Activated naive CD4-positive, alpha-beta T cell treated with anti-CD3 and anti-CD28 coated beads, Interleukin-2, amount 50 U/mL, for 24 hours (primary cell): ENCODE measurements at regions not wholly inside any gene's neighbourhood (a gene's known extent, or its start where the extent isn't known, plus 50 kb on each side); places are given as distances from the start of the nearest gene placed in this dataset.

Experiments used
- H3K27ac Mint-ChIP-seq: one replicate; pipeline ENCODE4 v1.8.0; 2021; ENCODE audit warnings: mild to moderate bottlenecking, mixed read lengths
- H3K27me3 Mint-ChIP-seq: one replicate; pipeline ENCODE4 v1.8.0; 2021; ENCODE audit warnings: mixed read lengths
- H3K36me3 Mint-ChIP-seq: one replicate; pipeline ENCODE4 v1.8.0; 2021; ENCODE audit warnings: mixed read lengths
- H3K4me1 Mint-ChIP-seq: one replicate; pipeline ENCODE4 v1.8.0; 2021; ENCODE audit warnings: mixed read lengths
- H3K4me3 Mint-ChIP-seq: one replicate; pipeline ENCODE4 v1.8.0; 2021; ENCODE audit warnings: mild to moderate bottlenecking, mixed read lengths
- H3K9me3 Mint-ChIP-seq: one replicate; pipeline ENCODE4 v1.8.0; 2021; ENCODE audit warnings: mixed read lengths

DNA sequence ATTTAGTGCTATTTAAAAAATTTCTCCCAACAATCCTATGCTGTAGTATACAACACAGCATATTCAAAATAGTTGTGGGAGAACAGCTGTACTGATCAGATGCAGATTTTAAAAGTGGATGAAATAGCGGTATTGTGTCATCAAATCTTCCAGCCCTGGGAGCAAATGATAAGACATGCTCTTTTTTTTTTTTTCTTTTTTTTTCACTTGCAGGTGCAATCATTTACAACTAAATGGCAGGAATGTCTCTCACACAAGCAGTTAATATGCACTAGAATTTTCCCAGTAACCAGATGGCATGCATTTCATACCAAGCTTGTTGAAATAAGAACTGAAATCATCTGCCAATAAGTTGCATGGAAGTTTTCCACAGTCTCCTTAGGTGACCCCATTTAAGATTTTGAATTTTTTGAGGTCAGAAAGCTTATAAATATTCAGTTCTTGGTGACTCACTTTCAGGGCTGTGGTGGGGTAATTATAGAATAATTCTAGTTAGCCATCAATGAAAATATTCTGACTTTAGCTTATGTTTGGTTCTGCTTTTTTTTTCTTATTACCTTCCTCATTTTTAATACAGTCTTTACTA, 623.9 kb upstream of the NR5A2 start:
- Mint-ChIP-seq H3K4me1 (peaks cover 3% of the 10 kb centered on the region), H3K27me3 (peaks cover 19% of the 10 kb centered on the region), H3K4me3 (no peak overlapping the region), H3K36me3 (no peaks in the 10 kb centered on the region), H3K9me3 (peaks cover 5% of the 10 kb centered on the region), H3K27ac (no peak overlapping the region)

DNA sequence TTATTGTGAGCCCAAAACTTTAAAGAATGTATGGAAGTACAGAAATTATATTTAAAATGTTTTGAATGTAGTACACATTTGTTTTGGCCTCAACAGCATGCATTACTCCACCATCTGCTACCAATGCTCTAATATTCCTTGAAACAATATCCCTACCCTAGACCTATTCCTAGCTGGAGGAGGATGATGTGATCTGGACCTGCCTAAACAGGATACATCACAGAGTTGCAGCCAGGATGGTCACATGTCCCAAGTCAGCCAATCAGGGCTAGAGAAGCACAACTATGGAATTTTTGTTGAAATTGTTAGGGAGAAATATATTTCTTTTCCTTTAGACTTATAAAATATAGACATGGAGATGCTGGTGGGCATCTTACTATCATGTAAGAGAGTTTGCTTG, 623.3 kb upstream of the NR5A2 start:
- Mint-ChIP-seq H3K4me1 (peaks cover 3% of the 10 kb centered on the region), H3K4me3 (no peak overlapping the region), H3K9me3 (peaks cover 5% of the 10 kb centered on the region), H3K36me3 (no peaks in the 10 kb centered on the region), H3K27me3 (peaks cover 19% of the 10 kb centered on the region), H3K27ac (no peak overlapping the region)

DNA sequence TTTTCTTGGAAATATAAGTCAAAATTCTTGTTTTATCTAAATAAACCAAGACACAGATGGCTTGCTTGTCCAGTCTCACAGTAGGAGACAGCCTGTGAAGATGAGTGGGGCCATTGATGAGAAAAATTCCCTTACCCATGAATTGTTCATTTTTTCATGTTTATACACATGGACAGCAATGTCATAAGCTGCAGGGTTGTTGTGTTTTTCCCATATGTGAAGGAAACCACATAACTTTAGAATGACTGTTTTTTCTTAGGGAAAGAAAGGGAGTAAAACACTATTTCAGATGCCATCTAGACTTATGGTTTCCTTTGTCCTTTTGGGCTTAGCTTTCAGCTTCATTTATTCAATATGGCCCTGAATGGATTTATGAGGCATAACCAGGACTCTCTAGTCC, 622.5 kb upstream of the NR5A2 start:
- Mint-ChIP-seq H3K27ac (no peak overlapping the region), H3K27me3 (peaks cover 20% of the 10 kb centered on the region), H3K4me3 (no peak overlapping the region), H3K36me3 (no peaks in the 10 kb centered on the region), H3K4me1 (peaks cover 3% of the 10 kb centered on the region), H3K9me3 (peaks cover 6% of the 10 kb centered on the region)

DNA sequence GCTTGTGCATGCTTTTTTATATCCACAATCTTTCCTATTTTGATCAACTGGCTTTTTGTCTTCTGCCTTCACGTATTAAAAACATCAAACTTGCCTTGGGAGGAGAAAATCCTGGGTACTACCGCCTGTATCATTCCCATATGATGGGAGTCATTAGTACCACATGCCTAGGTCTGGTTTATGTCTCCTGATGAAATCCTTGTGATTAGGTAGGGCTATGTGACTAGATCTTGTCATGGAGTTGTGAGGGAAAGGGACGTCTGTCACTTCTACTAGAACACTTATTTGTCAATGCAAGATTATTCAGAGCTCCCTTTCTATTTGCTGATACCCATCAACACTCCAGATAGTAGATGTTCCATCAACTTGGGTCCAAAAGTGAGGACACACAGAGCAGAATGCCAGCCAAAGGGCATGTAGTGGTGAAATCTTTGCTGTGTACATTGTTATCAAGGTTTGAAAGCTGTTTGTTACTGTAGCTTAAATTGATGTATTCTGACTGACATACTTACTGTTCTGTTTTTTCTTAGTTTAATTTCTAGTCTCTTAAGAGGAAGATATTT, 621.8 kb upstream of the NR5A2 start:
- peaks cover 23% of the 10 kb centered on the region for H3K27me3 Mint-ChIP-seq
- no peaks in the 10 kb centered on the region for H3K4me1 Mint-ChIP-seq
- peaks cover 1% of the 10 kb centered on the region for H3K36me3 Mint-ChIP-seq
- H3K4me3 Mint-ChIP-seq, result no peak overlapping the region
- no peak overlapping the region for H3K27ac Mint-ChIP-seq
- H3K9me3 Mint-ChIP-seq, result peaks cover 10% of the 10 kb centered on the region

DNA sequence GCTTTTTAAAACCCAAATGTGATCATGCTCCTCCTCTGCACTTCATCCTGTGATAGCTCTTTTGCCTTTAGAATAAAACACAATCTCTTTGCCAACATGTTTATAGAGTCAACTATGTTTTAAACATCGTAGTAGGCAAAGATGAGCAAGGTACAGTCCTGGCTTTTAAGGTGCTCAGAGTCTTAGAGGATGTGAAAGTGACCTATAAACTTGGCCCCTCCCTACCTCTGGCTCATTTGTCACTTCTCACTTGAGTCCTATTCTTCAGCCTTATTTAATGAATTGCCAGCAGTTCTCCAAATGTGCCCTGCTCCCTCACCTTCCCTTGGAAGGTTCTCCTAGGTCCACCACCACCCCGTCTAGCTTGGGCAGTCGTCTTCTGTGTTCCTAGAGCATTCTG, 617.0 kb upstream of the NR5A2 start:
- peaks cover 10% of the 10 kb centered on the region for H3K9me3 Mint-ChIP-seq
- no peak overlapping the region for H3K4me3 Mint-ChIP-seq
- peaks cover 1% of the 10 kb centered on the region for H3K36me3 Mint-ChIP-seq
- no peaks in the 10 kb centered on the region for H3K4me1 Mint-ChIP-seq
- H3K27me3 Mint-ChIP-seq, result peaks cover 19% of the 10 kb centered on the region
- H3K27ac Mint-ChIP-seq, result no peak overlapping the region

DNA sequence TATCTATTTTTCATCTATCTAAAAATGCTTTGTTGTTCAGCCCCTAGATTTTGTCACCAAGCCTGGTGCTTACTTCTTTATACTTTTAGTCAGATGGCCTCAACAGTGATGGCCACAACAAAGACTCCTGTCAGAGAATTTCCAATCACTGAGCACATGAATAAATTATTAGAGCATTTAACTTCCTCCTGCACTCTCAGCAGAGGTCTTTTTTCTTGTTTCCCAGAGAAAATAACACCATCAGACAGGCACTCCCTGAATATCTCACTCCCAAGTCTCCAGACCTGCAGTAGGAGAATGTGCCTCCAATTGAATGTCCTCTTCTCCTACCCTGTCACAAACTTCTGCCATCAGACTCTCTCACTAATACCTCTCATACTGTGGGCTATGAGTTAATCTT, 616.0 kb upstream of the NR5A2 start:
- Mint-ChIP-seq H3K27me3 (peaks cover 17% of the 10 kb centered on the region), H3K27ac (no peak overlapping the region), H3K4me3 (no peak overlapping the region), H3K4me1 (no peaks in the 10 kb centered on the region), H3K9me3 (peaks cover 10% of the 10 kb centered on the region), H3K36me3 (peaks cover 1% of the 10 kb centered on the region)

DNA sequence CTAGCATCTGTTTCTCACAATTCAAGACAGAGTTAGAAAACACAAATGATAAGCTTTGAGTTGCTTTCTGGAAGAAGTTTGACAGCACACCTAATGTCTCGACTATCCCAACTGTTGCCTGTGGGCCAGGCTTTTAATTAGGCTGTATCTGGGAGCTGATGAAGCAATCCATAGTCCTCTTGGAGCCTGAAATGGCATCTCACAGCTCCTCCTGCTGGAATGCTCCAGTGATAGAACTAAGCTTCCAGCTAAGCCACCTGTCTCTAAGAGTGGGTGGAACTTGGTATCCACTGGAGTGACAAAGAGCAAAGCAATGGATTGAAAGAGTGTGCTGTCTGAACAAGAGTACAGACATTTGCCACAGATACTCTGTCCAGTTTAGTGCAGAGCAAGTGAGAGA, 605.3 kb upstream of the NR5A2 start:
- no peak overlapping the region for H3K27ac Mint-ChIP-seq
- peaks cover 8% of the 10 kb centered on the region for H3K27me3 Mint-ChIP-seq
- peaks cover under 1% of the 10 kb centered on the region for H3K36me3 Mint-ChIP-seq
- no peak overlapping the region for H3K4me3 Mint-ChIP-seq
- peaks cover 14% of the 10 kb centered on the region for H3K9me3 Mint-ChIP-seq
- no peaks in the 10 kb centered on the region for H3K4me1 Mint-ChIP-seq

DNA sequence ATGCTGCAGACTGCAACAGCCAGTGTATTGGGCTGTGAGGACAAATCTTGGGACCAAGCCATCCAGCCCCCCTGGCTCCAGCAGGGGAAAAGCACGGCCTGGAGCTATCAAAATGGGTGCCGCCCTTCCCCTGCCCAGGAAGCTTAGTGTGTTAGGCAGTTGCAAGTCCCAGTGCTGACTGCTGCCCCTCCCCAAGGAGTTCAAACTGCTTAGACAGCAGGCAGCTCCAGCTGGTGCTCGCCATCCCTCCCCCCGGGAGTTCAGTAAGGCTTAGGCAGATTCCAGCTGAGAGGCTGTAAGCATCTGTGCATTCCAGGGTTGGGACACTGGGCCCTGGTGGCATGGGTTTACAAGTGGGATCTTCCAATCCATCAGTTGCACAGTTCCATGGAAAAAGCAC, 579.6 kb upstream of the NR5A2 start:
- Mint-ChIP-seq H3K9me3 (no peaks in the 10 kb centered on the region), H3K4me3 (no peak overlapping the region), H3K4me1 (no peaks in the 10 kb centered on the region), H3K27ac (no peak overlapping the region), H3K27me3 (peaks cover 10% of the 10 kb centered on the region), H3K36me3 (no peaks in the 10 kb centered on the region)

DNA sequence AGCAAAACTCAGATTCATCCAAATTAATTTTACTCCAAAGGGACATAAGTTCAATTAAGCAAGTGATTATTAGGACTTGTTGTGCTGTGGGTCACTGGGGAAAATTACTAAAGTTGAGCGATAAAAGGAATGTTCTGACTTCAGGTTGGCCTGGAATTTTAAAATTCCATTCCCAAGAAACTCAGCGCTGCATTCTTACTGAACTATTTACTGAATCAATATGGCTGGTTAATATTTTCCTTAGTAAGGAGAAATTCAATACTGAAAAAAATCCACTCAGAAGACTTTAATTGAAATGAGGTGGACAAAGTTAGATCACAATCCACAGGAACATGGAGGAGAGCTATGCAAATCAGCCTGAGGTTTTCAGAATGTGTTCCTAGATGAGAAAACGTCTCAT, 578.9 kb upstream of the NR5A2 start:
- H3K27ac Mint-ChIP-seq, result no peak overlapping the region
- H3K9me3 Mint-ChIP-seq, result no peaks in the 10 kb centered on the region
- no peaks in the 10 kb centered on the region for H3K36me3 Mint-ChIP-seq
- H3K27me3 Mint-ChIP-seq, result peaks cover 12% of the 10 kb centered on the region
- no peak overlapping the region for H3K4me3 Mint-ChIP-seq
- no peaks in the 10 kb centered on the region for H3K4me1 Mint-ChIP-seq

DNA sequence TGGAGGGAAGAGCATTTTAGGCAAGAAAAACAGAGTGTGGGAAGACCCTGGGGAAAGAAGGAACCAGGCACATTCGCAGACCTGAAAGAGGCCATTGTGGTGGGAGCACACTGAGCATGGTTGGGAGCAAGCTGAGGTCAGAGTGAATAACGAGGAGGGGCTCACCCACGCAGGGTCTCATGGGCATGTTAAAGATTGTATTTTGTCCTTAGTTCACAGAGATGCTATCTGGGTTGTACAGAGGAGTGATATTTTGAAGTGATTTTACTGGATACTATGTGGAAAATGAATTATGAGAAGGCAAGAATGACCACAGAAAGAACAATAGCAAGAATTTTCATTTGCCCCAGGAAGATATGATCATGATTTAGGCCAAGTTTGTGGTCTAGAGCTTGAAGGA, 578.3 kb upstream of the NR5A2 start:
- no peaks in the 10 kb centered on the region for H3K9me3 Mint-ChIP-seq
- no peak overlapping the region for H3K4me3 Mint-ChIP-seq
- H3K4me1 Mint-ChIP-seq, result no peaks in the 10 kb centered on the region
- H3K27me3 Mint-ChIP-seq, result peaks cover 12% of the 10 kb centered on the region
- H3K36me3 Mint-ChIP-seq, result no peaks in the 10 kb centered on the region
- H3K27ac Mint-ChIP-seq, result no peak overlapping the region

DNA sequence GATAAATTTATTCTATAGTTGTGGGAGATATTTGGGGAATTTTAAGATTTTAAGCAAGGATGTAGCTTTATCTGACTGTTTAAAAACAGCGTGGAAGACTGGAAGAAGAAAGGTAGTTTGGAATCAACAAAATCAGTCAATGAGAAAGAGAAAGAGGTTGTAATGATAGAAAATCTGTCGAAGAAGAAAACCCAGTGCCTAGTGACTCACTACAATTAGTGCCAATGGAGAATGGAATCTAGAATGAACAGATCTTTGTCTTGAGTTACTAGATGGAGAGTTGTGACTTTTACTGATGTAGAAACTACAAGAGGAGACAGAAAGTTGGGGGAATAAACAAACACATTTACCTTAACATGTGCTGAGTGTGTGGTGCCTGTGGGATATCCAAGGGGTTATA, 577.8 kb upstream of the NR5A2 start:
- Mint-ChIP-seq H3K9me3 (no peaks in the 10 kb centered on the region), H3K36me3 (no peaks in the 10 kb centered on the region), H3K4me3 (no peak overlapping the region), H3K4me1 (no peaks in the 10 kb centered on the region), H3K27ac (no peak overlapping the region), H3K27me3 (peaks cover 12% of the 10 kb centered on the region)

DNA sequence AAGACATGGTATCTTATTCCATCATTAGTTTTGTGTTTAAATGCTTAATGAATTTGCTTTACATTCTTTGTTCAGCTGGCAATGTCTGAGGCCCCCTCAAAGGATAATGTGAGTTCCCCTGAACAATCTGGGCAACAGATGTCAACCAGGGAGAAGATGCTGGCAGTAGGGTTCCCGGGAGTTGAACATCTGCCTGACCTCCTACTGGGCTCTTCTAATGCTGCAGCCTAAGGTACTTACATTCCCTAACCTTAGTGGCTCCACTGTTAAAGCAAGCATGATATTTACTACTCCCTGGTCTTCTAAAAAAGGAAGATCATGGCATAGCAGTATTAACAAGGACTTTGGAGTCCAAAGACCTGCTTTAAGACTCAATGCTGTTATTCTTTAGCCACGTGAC, 574.9 kb upstream of the NR5A2 start:
- no peak overlapping the region for H3K27ac Mint-ChIP-seq
- no peaks in the 10 kb centered on the region for H3K36me3 Mint-ChIP-seq
- H3K4me1 Mint-ChIP-seq, result no peaks in the 10 kb centered on the region
- no peaks in the 10 kb centered on the region for H3K9me3 Mint-ChIP-seq
- H3K4me3 Mint-ChIP-seq, result no peak overlapping the region
- peaks cover 5% of the 10 kb centered on the region for H3K27me3 Mint-ChIP-seq

DNA sequence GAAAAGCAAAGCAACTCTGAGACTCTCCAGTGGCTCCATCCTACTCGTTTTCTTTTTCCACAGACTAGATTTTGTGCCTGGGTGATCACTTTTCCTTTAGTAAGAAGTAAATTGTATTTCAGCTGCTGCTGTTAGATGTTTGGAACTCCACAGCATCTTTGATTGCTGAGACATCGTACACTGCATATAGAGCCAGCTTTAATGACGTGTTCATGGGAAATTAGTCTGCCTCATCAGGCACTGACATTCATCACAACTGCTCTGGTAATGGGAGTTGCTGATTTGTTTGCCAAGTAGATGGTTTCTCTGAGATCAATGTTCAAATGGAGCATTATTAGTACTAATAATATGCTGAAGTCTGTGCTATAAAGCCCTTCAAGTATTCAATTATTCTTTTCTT, 573.8 kb upstream of the NR5A2 start:
- H3K9me3 Mint-ChIP-seq, result no peaks in the 10 kb centered on the region
- no peak overlapping the region for H3K27ac Mint-ChIP-seq
- H3K36me3 Mint-ChIP-seq, result no peaks in the 10 kb centered on the region
- peaks cover 5% of the 10 kb centered on the region for H3K27me3 Mint-ChIP-seq
- H3K4me3 Mint-ChIP-seq, result no peak overlapping the region
- H3K4me1 Mint-ChIP-seq, result no peaks in the 10 kb centered on the region

DNA sequence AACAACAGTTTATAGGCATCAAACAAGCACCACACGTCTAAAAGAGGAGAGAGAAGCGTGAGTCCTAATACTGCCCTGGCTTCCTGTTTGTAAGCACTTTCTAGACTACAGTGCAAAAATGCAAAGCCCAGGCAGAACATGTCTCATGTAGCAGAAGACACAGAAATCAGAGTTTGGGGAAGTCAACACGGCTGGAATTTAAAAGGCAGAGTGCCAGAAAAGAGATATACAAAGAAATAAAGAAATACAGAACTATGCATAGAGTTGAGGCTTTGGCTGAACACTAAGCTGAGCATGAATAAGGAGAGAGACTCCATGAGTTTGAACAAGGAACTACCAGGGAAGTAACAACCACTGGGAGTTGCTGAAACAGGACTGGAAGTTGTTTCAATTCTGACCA, 566.6 kb upstream of the NR5A2 start:
- H3K9me3 Mint-ChIP-seq, result peaks cover 7% of the 10 kb centered on the region
- H3K27me3 Mint-ChIP-seq, result peaks cover 6% of the 10 kb centered on the region
- no peak overlapping the region for H3K4me3 Mint-ChIP-seq
- no peak overlapping the region for H3K27ac Mint-ChIP-seq
- H3K36me3 Mint-ChIP-seq, result no peaks in the 10 kb centered on the region
- no peaks in the 10 kb centered on the region for H3K4me1 Mint-ChIP-seq

DNA sequence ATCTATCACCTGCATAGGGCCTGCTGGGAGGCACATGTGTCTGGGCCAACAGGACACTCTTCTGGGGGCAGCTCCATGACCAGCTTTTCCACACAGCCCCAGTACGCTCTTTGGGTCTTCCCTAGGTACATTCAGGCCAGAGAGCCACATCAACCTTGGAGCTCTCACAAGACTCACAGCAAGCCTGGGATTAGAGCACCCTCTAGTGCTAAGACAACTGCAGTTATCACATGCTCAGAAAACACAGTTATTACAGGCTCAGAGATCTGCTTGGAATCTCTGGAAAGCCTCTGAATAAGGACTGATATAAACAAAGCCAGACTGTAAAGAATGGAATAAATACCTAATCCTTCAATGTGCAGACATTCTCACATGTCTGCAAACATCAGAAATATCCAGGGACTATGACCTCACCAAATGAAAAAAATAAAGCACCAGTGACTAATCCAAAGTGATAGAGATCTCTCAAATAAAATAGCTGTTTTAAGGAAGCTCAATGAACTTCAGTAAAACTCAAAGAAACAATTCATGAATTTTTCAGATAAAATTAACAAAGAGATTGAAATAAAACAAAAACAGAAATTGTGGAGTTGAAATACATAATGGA, 563.9 kb upstream of the NR5A2 start:
- Mint-ChIP-seq H3K4me1 (no peaks in the 10 kb centered on the region), H3K27me3 (peaks cover 6% of the 10 kb centered on the region), H3K9me3 (peaks cover 7% of the 10 kb centered on the region), H3K36me3 (no peaks in the 10 kb centered on the region), H3K4me3 (no peak overlapping the region), H3K27ac (no peak overlapping the region)

DNA sequence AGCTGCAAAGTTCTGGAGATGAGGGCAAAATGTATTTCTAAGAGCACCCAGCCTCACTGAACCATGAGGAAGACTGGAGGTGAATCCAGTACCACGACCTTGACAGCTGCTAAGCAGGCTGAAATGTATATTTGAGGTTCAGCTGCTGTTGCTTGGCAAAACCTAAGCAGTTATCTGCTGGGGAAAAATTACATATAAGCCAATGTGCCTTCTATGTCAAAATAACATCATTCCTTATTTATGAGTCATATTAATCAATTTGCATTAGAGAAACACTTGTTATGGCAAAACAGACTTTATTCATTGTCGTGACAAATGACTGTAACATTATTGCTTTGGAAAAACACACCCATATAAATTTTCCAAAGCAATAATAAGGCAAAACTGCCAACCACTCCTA, 560.5 kb upstream of the NR5A2 start:
- no peaks in the 10 kb centered on the region for H3K4me1 Mint-ChIP-seq
- peaks cover 4% of the 10 kb centered on the region for H3K27me3 Mint-ChIP-seq
- no peak overlapping the region for H3K4me3 Mint-ChIP-seq
- peaks cover 7% of the 10 kb centered on the region for H3K9me3 Mint-ChIP-seq
- no peaks in the 10 kb centered on the region for H3K36me3 Mint-ChIP-seq
- H3K27ac Mint-ChIP-seq, result no peak overlapping the region

DNA sequence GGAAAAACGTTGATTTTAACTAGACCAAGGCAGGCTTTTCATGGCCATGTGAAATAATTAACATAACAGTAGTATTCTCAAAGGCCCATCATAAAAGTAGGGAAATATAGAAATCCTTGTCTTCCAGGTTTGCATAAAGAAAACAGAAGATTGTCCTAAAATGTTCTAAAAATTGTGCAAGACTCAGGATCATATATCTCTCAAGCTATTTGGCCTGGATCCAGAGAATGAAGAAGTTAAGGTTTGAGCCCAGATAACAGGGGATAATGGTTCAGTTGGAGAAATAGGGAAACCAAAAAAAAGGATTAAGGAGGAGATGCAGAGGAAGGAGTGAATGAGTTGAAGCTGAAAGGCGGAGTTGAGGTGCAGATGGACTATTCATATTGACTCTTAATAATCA, 555.5 kb upstream of the NR5A2 start:
- no peak overlapping the region for H3K4me3 Mint-ChIP-seq
- no peak overlapping the region for H3K27ac Mint-ChIP-seq
- peaks cover 5% of the 10 kb centered on the region for H3K27me3 Mint-ChIP-seq
- H3K4me1 Mint-ChIP-seq, result no peaks in the 10 kb centered on the region
- no peaks in the 10 kb centered on the region for H3K9me3 Mint-ChIP-seq
- H3K36me3 Mint-ChIP-seq, result no peaks in the 10 kb centered on the region
